Keratinocyte (primary cell): ENCODE measurements at regions not wholly inside any gene's neighbourhood (a gene's known extent, or its start where the extent isn't known, plus 50 kb on each side); places are given as distances from the start of the nearest gene placed in this dataset.

Experiments used
- DNase-seq: peaks from one replicate; pipeline ENCODE4 v3.0.0-alpha.2; 2011; ENCODE audit warnings: low read depth, missing footprints, low spot score
- FAIRE-seq: peaks from 2 replicates; lab custom pipeline; 2011; peaks lifted over from hg19 to GRCh38; lab: Jason Lieb, UNC
- H2AFZ ChIP-seq: 2 replicates; pipeline ENCODE4 v1.6.0; 2012; ENCODE audit warnings: low read length, control low read depth, inconsistent platforms; ENCODE audit not compliant: control insufficient read depth
- H3K27ac ChIP-seq: 2 replicates; pipeline ENCODE4 v1.5.1; 2011; ENCODE audit warnings: low read length; ENCODE audit not compliant: control insufficient read depth, insufficient read depth
- H3K27me3 ChIP-seq: 3 replicates; pipeline ENCODE4 v1.6.0; 2011; ENCODE audit warnings: low read length; ENCODE audit not compliant: control insufficient read depth, insufficient read depth; ENCODE audit errors: extremely low read depth
- H3K36me3 ChIP-seq, 2 experiments: 2 replicates in 1 of 2; 3 replicates in 1 of 2; pipeline ENCODE4 v1.5.1; 2011; ENCODE audit warnings: low read length in 2 of 2, mild to moderate bottlenecking in 1 of 2; ENCODE audit not compliant: control insufficient read depth in 2 of 2, insufficient read depth in 2 of 2; ENCODE audit errors: extremely low read depth in 1 of 2
- H3K4me1 ChIP-seq: 3 replicates; pipeline ENCODE4 v1.5.1; 2011; ENCODE audit warnings: low read length; ENCODE audit not compliant: control insufficient read depth, insufficient read depth; ENCODE audit errors: extremely low read depth
- H3K4me2 ChIP-seq: 3 replicates; pipeline ENCODE4 v1.6.0; 2011; ENCODE audit warnings: low read depth, low read length; ENCODE audit not compliant: control insufficient read depth, insufficient read depth; ENCODE audit errors: extremely low read depth
- H3K4me3 ChIP-seq, 3 experiments: fragments of 200-600 bp in 1 of 3; sonication (generic) in 1 of 3; 2 replicates in 2 of 3; 3 replicates in 1 of 3; pipeline ENCODE4 v1.5.1; 2011 to 2016; ENCODE audit warnings: low read length in 3 of 3, mild to moderate bottlenecking in 3 of 3, control low read depth in 2 of 3, inconsistent platforms in 1 of 3, low read depth in 1 of 3, mixed read lengths in 1 of 3, mixed run types in 1 of 3, moderate library complexity in 1 of 3; ENCODE audit not compliant: control insufficient read depth in 2 of 3, insufficient read depth in 2 of 3; ENCODE audit errors: extremely low read depth in 1 of 3
- H3K79me2 ChIP-seq: 2 replicates; pipeline ENCODE4 v1.6.0; 2012; ENCODE audit warnings: low read length; ENCODE audit not compliant: control insufficient read depth, insufficient read depth
- H3K9ac ChIP-seq: 3 replicates; pipeline ENCODE4 v1.6.0; 2011; ENCODE audit warnings: low read length; ENCODE audit not compliant: control insufficient read depth, insufficient read depth; ENCODE audit errors: extremely low read depth
- H3K9me1 ChIP-seq: 3 replicates; pipeline ENCODE4 v1.6.0; 2011; ENCODE audit warnings: low read length; ENCODE audit not compliant: control insufficient read depth, insufficient read depth; ENCODE audit errors: extremely low read depth
- H3K9me3 ChIP-seq: 2 replicates; pipeline ENCODE4 v1.5.1; 2012; ENCODE audit warnings: low read depth, low read length; ENCODE audit not compliant: control insufficient read depth
- H4K20me1 ChIP-seq: 3 replicates; pipeline ENCODE4 v1.6.0; 2011; ENCODE audit warnings: low read length; ENCODE audit not compliant: control insufficient read depth, insufficient read depth; ENCODE audit errors: extremely low read depth
- CTCF ChIP-seq, 3 experiments: IDR thresholded peaks in 1 of 3; conservative IDR thresholded peaks in 1 of 3; optimal IDR thresholded peaks in 1 of 3; 2 replicates in 2 of 3; 3 replicates in 1 of 3; pipeline versions ENCODE3 to v1.5.1; 2011; ENCODE audit warnings: low read length in 3 of 3, mild to moderate bottlenecking in 3 of 3, moderate library complexity in 2 of 3, control low read depth in 1 of 3, inconsistent platforms in 1 of 3; ENCODE audit not compliant: insufficient read depth in 2 of 3; ENCODE audit errors: extremely low read depth in 1 of 3
- EZH2 ChIP-seq: IDR thresholded peaks from one replicate; pipeline ENCODE4 v1.6.1; 2012; ENCODE audit warnings: inconsistent platforms, mild to moderate bottlenecking, low read length, moderate library complexity
- dilution Hi-C: fragments of 300-500 bp; cut with MboI; formaldehyde crosslinking; loops from one replicate; pipeline ENCODE4 v1.7.0; 2020; ENCODE audit warnings: low sequenced_read_pairs; ENCODE audit not compliant: extremely low pct_ligation_motif_present

- Histone ChIP-seq H3K9ac (no peak overlapping the region), H3K4me1 (no peaks in the 10 kb centered on the region), H3K9me1 (no peaks in the 10 kb centered on the region), H4K20me1 (no peaks in the 10 kb centered on the region), H3K4me3 (no peak overlapping the region), H3K36me3 (no peaks in the 10 kb centered on the region), H3K79me2 (no peaks in the 10 kb centered on the region), H3K27me3 (no peaks in the 10 kb centered on the region), H3K27ac (no peak overlapping the region), H3K9me3 (no peaks in the 10 kb centered on the region), H3K4me2 (no peak overlapping the region), H2AFZ (no peak overlapping the region)
- FAIRE-seq (no peak), DNase-seq (no peak)
- dilution Hi-C loops = no loop called here
- TF ChIP-seq CTCF (optimal IDR thresholded peaks at IDR 0.05 in 1 of 3, IDR thresholded peaks at IDR 0.05 in 1 of 3, conservative IDR thresholded peaks at IDR 0.05 in 1 of 3; ENCODE audit: extremely low read depth in 1 of 3, insufficient read depth in 2 of 3, low read length in 3 of 3) = no peak
- TF ChIP-seq EZH2 = no peak
These were observed 210.5 kb downstream of the CTTN start for GRCh38 chr11:70608568-70609470.

GRCh38 chr11:70610566-70611565 lies 212.5 kb downstream of the CTTN start:
- Histone ChIP-seq H3K36me3 (no peaks in the 10 kb centered on the region), H3K27me3 (no peaks in the 10 kb centered on the region), H3K79me2 (no peaks in the 10 kb centered on the region), H3K4me2 (no peak overlapping the region), H3K9me1 (no peaks in the 10 kb centered on the region), H3K27ac (no peak overlapping the region), H3K4me3 (no peak overlapping the region), H3K9ac (no peak overlapping the region), H2AFZ (no peak overlapping the region), H3K9me3 (no peaks in the 10 kb centered on the region), H3K4me1 (no peaks in the 10 kb centered on the region), H4K20me1 (no peaks in the 10 kb centered on the region)
- TF ChIP-seq EZH2 = no peak
- no peak for TF ChIP-seq CTCF (optimal IDR thresholded peaks at IDR 0.05 in 1 of 3, IDR thresholded peaks at IDR 0.05 in 1 of 3, conservative IDR thresholded peaks at IDR 0.05 in 1 of 3; ENCODE audit: extremely low read depth in 1 of 3, insufficient read depth in 2 of 3, low read length in 3 of 3)
- no peak for DNase-seq
- FAIRE-seq = no peak
- dilution Hi-C loops = no loop called here
